DND-41 (cell line): ENCODE measurements at regions not wholly inside any gene's neighbourhood (a gene's known extent, or its start where the extent isn't known, plus 50 kb on each side); places are given as distances from the start of the nearest gene placed in this dataset.
"Not testable (repeated sequence)": the region's sequence is repeated elsewhere in the genome, so short reads cannot be mapped to it uniquely, and the experiment has no call there.

Experiments
- ATAC-seq: fragments of 200-7000 bp; cut with Tn5 transposase; 3 replicates; pipeline ENCODE4 v1.9.1; 2021; ENCODE audit warnings: low read depth; ENCODE audit not compliant: insufficient read depth
- DNase-seq: peaks from one replicate; pipeline ENCODE4 v3.0.0-alpha.2; 2020
- H2AFZ ChIP-seq: 2 replicates; pipeline ENCODE4 v1.6.0; 2012; ENCODE audit warnings: low read depth, low read length
- H3K27ac ChIP-seq: 2 replicates; pipeline ENCODE4 v1.5.1; 2012; ENCODE audit warnings: low read length, inconsistent platforms
- H3K27me3 ChIP-seq: fragments of 200-600 bp; sonication (generic); 2 replicates; pipeline ENCODE4 v1.6.0; 2012; ENCODE audit warnings: low read length, mild to moderate bottlenecking, inconsistent platforms; ENCODE audit not compliant: insufficient read depth, poor library complexity
- H3K36me3 ChIP-seq: 2 replicates; pipeline ENCODE4 v1.5.1; 2012; ENCODE audit warnings: low read length, inconsistent platforms; ENCODE audit not compliant: insufficient read depth
- H3K4me1 ChIP-seq: 2 replicates; pipeline ENCODE4 v1.5.1; 2012; ENCODE audit warnings: mild to moderate bottlenecking, low read length; ENCODE audit not compliant: insufficient read depth
- H3K4me2 ChIP-seq: 2 replicates; pipeline ENCODE4 v1.6.0; 2012; ENCODE audit warnings: mild to moderate bottlenecking, moderate library complexity, low read length, inconsistent platforms; ENCODE audit not compliant: insufficient read depth
- H3K4me3 ChIP-seq, 2 experiments: fragments of 200-600 bp in 1 of 2; shearing (Covaris generic) in 1 of 2; 2 replicates each; pipeline ENCODE4 v1.5.1; 2012 to 2016; ENCODE audit warnings: inconsistent platforms in 2 of 2, low read length in 2 of 2, mild to moderate bottlenecking in 2 of 2, low read depth in 1 of 2, moderate library complexity in 1 of 2
- H3K79me2 ChIP-seq: 2 replicates; pipeline ENCODE4 v1.6.0; 2012; ENCODE audit warnings: low read length, inconsistent platforms; ENCODE audit not compliant: insufficient read depth
- H3K9ac ChIP-seq: 2 replicates; pipeline ENCODE4 v1.6.0; 2012; ENCODE audit warnings: low read depth, mild to moderate bottlenecking, inconsistent platforms, low read length, moderate library complexity
- H3K9me3 ChIP-seq: 2 replicates; pipeline ENCODE4 v1.5.1; 2012; ENCODE audit warnings: low read length, moderate library complexity, mild to moderate bottlenecking, inconsistent platforms; ENCODE audit not compliant: insufficient read depth, severe bottlenecking
- H4K20me1 ChIP-seq: 2 replicates; pipeline ENCODE4 v1.6.0; 2012; ENCODE audit warnings: low read length; ENCODE audit not compliant: insufficient read depth
- CTCF ChIP-seq: IDR thresholded peaks from 2 replicates; pipeline ENCODE4 v1.5.1; 2012; ENCODE audit warnings: borderline replicate concordance, low read length, moderate library complexity, mild to moderate bottlenecking; ENCODE audit not compliant: poor library complexity, severe bottlenecking; ENCODE audit errors: extremely low read depth
- EZH2 ChIP-seq: IDR thresholded peaks from 3 replicates; pipeline ENCODE4 v1.6.1; 2012; ENCODE audit warnings: borderline replicate concordance, low read depth, mild to moderate bottlenecking, moderate library complexity, low read length, inconsistent platforms; ENCODE audit not compliant: severe bottlenecking

- Histone ChIP-seq H3K4me1 (no peaks in the 10 kb centered on the region), H4K20me1 (no peaks in the 10 kb centered on the region), H3K79me2 (no peaks in the 10 kb centered on the region), H3K27me3 (peaks cover 10% of the 10 kb centered on the region), H3K4me3 (no peak overlapping the region), H2AFZ (no peak overlapping the region), H3K36me3 (no peaks in the 10 kb centered on the region), H3K9ac (no peak overlapping the region), H3K9me3 (no peaks in the 10 kb centered on the region), H3K27ac (no peak overlapping the region), H3K4me2 (no peak overlapping the region)
- no peak for DNase-seq
- ATAC-seq: no peak
- TF ChIP-seq EZH2: no peak
- TF ChIP-seq CTCF: no peak
These were observed 53.5 kb downstream of the TEX51 start for GRCh38 chr2:126952216-126952615.

- no peak overlapping the region for H3K27ac ChIP-seq
- H3K36me3 ChIP-seq: no peaks in the 10 kb centered on the region
- TF ChIP-seq CTCF: no peak
- no peak for TF ChIP-seq EZH2
- H2AFZ ChIP-seq: no peak overlapping the region
- H3K4me3 ChIP-seq: no peak overlapping the region
- ATAC-seq (no peak), DNase-seq (no peak)
- no peaks in the 10 kb centered on the region for H3K79me2 ChIP-seq
- H3K4me1 ChIP-seq: no peaks in the 10 kb centered on the region
- no peaks in the 10 kb centered on the region for H3K9me3 ChIP-seq
- H3K4me2 ChIP-seq: no peak overlapping the region
- H4K20me1 ChIP-seq: no peaks in the 10 kb centered on the region
- H3K9ac ChIP-seq: no peak overlapping the region
- peaks cover 10% of the 10 kb centered on the region for H3K27me3 ChIP-seq
These were observed 54.8 kb downstream of the TEX51 start for GRCh38 chr2:126953483-126953882.

- Histone ChIP-seq H3K9me3 (no peaks in the 10 kb centered on the region), H3K27me3 (peaks cover 10% of the 10 kb centered on the region), H3K4me1 (no peaks in the 10 kb centered on the region), H3K4me2 (no peak overlapping the region), H4K20me1 (no peaks in the 10 kb centered on the region), H2AFZ (no peak overlapping the region), H3K36me3 (no peaks in the 10 kb centered on the region), H3K4me3 (no peak overlapping the region), H3K9ac (no peak overlapping the region), H3K79me2 (no peaks in the 10 kb centered on the region), H3K27ac (no peak overlapping the region)
- no peak for ATAC-seq
- no peak for TF ChIP-seq EZH2
- no peak for TF ChIP-seq CTCF
- no peak for DNase-seq
These were observed 56.1 kb downstream of the TEX51 start for GRCh38 chr2:126954831-126955230.

- H3K9me3 ChIP-seq, H3K9ac ChIP-seq, ATAC-seq, H2AFZ ChIP-seq, H3K4me1 ChIP-seq, H3K36me3 ChIP-seq, H3K4me3 ChIP-seq, H3K79me2 ChIP-seq, H4K20me1 ChIP-seq, DNase-seq, H3K4me2 ChIP-seq, H3K27ac ChIP-seq: not testable (repeated sequence)
- peaks cover 10% of the 10 kb centered on the region for H3K27me3 ChIP-seq
These were observed 58.1 kb downstream of the TEX51 start for GRCh38 chr2:126956773-126957172.
